ENCODE measurements at regions not wholly inside any gene's neighbourhood (a gene's known extent, or its start where the extent isn't known, plus 50 kb on each side); places are given as distances from the start of the nearest gene placed in this dataset.
"Not testable (repeated sequence)": the region's sequence is repeated elsewhere in the genome, so short reads cannot be mapped to it uniquely, and the experiment has no call there.

DNA sequence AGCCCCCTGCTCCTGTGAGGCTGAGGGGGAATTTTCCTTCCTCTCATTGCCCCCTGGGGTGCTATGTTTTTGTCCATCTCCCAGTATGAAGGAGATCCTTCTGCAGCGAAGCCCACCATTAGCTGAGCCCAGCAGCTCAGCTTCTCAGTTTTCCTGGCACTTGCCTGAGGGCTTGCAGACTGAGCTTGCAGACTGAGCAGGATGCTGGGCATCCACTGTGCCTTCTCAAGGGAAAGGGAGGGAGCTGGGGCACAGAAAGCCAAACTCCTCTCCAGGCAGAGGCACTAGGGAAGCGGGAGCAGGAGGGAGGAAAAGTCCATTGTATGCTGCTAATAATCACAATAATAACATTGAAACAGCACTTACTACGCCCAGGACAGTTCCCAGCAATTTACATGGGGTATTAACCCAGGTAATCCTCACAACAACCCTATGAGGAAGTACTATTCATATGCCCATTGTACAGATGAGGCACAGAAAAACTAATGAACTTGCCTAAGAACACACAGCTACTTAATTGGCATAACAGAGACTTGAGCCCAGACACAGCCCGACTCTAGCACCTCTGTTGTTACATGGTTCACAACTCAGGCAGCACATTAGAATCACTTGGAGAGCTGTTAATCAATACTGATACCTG is 86.9 kb upstream of the SSBP2 start:
- intact Hi-C loops (cut with DNase I) = no loop called here
- no peak for DNase-seq (ENCODE audit: low spot score)

DNA sequence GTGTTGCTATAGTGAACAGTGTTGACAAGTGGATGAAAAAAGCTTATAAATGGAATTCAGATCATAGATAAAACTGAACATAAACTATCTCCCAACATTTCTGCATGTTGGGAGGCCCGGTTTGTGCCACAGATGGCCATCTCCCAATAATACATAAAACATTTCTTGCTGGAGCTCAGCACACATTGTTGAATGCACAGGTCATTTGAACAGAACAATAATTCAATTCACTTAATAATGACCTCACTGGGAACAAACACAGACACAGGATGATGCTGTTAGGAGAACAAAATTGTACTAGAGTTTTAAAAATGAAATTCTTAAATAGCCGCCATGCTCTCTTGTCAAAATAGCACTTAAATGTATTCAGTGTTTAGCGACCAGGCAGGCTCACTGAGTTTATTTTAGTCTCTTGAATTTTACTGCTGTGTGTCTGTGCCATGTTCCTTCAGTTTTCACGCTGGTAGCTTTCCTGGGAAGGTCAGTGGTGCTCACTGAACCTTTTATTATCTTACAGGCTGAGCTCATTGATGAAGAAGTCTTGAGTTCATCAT is 85.0 kb upstream of the SSBP2 start:
- intact Hi-C loops (cut with DNase I) = no loop called here
- no peak for DNase-seq (ENCODE audit: low spot score)

GRCh38 chr5:81834021-81834660 is 83.2 kb upstream of the SSBP2 start:
- intact Hi-C loops (cut with DNase I) = no loop called here
- DNase-seq (ENCODE audit: low spot score) = no peak

DNA sequence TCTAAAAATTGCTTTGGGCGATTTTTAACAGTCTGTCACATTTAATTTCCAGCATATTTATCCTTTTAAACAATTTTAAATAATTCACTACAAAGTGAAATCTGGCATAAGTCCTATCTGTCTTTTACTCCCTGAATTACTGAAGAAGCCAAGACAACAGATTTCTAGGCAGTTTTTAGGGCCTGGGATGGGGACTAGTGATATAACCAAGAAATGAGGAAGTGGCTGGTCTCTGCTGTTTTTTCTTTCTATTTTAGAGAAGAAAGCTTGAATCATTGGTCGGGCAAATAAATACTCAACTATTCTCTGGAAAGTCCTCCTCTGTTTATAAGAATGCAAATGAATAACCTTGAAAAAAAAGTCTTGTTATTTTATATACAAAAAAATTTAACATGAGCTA is 79.7 kb upstream of the SSBP2 start:
- intact Hi-C loops (cut with DNase I) = no loop called here
- no peak for DNase-seq (ENCODE audit: low spot score)

DNA sequence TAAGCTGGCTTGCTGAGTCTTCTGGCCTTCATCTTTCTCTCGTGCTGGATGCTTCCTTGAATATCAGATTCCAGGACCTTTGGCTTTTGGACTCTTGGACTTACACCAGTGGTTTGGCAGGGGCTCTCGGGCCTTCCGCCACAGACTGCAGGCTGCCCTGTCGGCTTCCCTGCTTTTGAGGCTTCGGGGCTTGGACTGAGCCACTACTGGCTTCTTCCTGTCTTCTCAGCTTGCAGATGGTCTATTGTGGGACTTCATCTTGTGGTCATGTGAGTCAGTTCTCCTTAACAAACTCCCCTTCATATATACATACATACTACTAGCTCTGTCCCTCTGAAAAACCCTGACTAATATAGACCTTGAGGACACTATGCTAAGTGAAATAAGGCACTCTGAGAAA is 78.3 kb upstream of the SSBP2 start:
- intact Hi-C loops (cut with DNase I) = no loop called here
- DNase-seq (ENCODE audit: low spot score) = no peak

DNA sequence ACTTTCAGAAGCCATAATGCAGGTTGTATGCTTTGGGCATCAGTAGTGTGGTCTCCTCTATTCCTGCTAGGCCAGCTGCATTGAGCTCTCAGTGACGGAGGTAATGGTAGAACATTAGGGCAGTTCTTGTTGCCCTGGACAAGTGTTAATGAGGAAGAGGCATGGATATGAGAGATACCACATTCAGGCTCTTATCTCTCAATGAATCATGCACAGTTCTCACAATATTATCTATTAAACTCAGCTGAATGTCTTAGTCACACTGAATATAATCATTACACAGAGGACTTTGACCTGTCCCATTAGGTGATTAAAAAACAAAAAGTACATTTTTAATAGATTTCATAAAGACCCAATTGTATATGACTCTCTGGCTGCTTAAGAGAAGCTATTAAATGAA is 76.6 kb upstream of the SSBP2 start:
- DNase-seq (ENCODE audit: low spot score) = no peak
- intact Hi-C loops (cut with DNase I) = no loop called here

DNA sequence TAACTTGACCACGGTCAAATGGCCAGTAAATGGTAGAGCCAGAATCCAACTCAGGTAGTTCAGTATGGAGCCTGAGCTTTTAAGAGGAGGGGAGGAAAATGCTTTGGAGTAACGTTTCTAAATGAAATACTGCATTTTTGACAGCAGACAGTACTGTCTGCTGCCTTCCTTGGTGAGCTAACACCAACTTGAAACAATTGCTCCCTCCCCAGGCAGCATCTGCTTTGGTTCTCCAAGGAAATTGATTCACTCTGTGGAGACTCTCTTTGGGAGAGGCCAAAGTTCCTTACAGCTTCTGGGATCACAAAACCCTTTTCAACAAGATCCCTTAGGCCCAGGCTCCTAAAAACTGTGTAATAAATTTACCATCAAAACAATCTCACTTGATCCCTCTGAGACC is 75.2 kb upstream of the SSBP2 start:
- intact Hi-C loops (cut with DNase I) = no loop called here
- no peak for DNase-seq (ENCODE audit: low spot score)

GRCh38 chr5:81825237-81825636 is 74.3 kb upstream of the SSBP2 start:
- intact Hi-C loops (cut with DNase I) = no loop called here
- DNase-seq (ENCODE audit: low spot score) = peak; percentile 87

GRCh38 chr5:81823736-81824135 is 72.8 kb upstream of the SSBP2 start:
- DNase-seq (ENCODE audit: low spot score); intact Hi-C loops (cut with DNase I): not testable (repeated sequence)

DNA sequence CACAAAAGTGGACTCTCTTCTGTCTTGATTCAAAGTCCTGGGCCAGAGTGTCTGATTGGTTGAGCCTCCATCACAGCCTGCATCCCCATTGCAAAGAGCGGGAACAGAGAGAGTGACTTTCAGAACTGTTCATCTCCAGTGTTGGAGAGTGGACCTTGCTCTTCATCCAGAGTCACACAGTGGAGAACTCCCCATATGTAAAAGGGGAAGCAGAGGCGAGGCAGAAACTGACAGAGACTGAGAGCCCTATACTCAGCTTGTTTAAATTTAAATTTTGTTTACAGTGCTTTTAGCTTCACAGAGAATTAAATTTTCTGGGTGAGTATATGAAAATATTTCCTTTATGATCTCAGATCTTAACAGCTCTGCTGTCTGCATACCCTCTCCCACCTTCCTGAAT is 70.0 kb upstream of the SSBP2 start:
- no peak for DNase-seq (ENCODE audit: low spot score)
- intact Hi-C loops (cut with DNase I) = no loop called here

DNA sequence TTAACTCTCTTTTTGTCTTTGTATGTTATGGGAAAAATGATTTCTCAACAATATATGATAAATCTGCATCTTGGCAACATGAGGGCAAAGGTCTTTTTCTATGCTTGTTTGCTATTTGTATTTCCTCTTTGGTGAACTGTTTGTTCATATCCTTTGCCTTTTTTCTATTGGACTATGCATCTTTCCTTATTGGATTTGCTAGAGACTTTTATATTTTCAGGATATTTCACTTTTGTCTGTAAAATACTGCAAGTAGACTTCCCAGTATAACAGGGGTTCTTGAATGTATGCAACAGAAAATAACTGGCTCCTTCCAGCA is 69.4 kb upstream of the SSBP2 start:
- intact Hi-C loops (cut with DNase I) = no loop called here
- DNase-seq (ENCODE audit: low spot score) = no peak

DNA sequence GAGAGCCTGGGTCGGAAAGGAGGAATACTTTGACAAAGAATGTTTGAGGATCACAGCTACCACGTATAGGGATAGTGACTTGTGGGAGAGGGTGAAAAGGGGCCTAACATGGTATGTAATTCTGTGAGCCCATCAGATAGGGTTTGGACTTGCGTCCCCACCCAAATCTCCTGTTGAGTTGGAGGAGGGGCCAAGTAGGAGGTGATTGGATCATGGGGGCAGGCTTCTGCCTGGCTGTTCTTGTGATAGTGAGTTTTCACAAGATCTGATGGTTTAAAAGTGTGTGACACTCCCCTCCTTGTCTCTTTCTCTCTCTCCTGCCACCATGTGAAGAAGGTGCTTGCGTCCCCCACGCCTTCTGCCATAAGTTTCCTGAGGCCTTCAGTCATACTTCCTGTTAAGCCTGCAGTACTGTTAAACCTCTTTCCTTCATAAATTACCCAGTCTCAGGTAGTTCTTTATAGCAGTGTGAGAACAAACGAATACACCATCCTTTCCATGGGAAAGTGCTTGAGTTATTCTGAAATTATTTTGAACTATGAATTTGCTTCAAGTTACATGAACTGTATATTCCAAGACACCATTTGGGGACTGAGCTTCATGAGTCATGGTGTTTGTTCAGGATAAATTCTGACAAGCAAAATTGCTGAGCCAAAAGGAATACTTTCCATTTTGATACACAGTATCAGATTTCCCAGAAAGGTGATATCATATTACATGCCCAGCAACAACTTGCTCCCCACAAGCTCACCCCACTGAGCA is 68.8 kb upstream of the SSBP2 start:
- DNase-seq (ENCODE audit: low spot score) = no peak
- intact Hi-C loops (cut with DNase I) = no loop called here

GRCh38 chr5:81817980-81818379 is 67.1 kb upstream of the SSBP2 start:
- intact Hi-C loops (cut with DNase I) = no loop called here
- DNase-seq (ENCODE audit: low spot score) = no peak

DNA sequence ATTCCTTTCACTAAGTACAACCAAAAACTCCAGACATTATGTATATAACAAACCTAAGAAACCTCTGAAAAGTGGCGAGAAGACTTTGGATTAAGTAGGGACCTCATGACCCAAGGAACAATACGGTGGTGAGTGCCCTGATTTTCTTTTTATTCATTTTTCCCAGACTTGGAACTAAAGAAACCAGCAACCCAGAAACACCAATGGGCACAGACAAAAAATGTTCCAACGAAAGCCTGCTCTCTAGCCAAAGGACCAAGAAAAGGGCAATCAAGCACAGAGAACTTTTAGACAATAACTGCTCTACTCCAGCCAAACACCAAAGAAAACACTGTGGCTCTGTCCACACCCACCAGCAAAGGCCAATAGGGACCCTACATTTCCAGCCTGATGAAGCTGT is 66.2 kb upstream of the SSBP2 start:
- DNase-seq (ENCODE audit: low spot score) = no peak
- intact Hi-C loops (cut with DNase I) = no loop called here

DNA sequence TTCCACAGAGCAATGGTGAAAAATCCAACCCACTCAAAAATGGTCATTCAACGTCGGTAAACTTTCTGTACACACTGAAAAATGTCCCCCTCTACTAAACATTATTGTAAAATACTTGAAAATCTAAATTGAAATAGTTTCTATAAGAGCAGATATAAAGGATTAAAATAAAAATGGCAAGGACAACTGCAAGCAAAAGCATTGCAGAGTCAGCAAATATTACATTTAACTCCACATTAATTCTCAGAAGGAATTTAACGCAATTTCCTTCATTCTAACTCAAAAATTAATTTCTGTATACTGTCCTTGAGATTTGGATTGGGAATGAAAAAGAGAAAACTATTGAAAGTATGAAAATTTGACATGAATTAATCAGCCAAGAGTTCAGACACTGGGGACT is 64.4 kb upstream of the SSBP2 start:
- no peak for DNase-seq (ENCODE audit: low spot score)
- intact Hi-C loops (cut with DNase I) = no loop called here

- intact Hi-C loops (cut with DNase I) = no loop called here
- DNase-seq (ENCODE audit: low spot score) = no peak
Observed at GRCh38 chr5:81808106-81808505, 57.2 kb upstream of the SSBP2 start.

DNA sequence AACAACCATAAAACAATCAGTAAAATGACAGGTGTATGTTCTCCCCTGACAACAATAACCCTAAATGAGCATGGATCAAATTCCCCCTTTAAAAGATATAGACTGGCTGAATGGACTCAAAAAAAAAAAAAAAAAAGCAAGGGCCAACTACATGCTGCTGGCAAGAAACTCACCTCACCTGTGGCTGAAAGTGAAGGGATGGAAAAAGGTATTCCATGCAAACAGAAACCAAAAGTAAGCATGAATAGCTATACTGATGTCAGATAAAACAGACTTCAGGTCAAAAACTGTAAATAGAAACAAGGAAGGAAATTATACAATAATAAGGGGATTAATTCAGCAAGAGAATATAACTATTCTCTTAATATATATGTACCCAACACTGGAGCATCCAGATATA is 54.2 kb upstream of the SSBP2 start:
- intact Hi-C loops (cut with DNase I) = no loop called here
- no peak for DNase-seq (ENCODE audit: low spot score)

DNA sequence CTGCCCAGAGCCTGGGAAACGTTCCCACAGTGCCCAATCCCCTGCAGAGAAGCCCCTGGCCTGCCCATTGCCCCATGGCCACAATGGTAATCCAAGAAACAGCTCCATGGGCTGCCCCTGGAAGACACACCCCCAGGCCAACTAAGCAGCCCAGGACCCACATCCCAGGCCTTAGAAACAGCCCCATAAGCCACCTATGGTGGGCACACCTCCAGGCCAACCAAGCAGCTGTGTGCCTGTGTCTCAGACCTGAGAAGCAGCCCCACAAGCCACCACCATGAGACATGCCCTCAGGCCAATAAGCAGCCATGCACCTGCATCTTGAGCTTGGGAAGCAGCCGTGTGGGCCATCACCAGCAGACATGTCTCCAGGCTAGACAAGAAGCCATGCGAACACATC is 52.9 kb upstream of the SSBP2 start:
- intact Hi-C loops (cut with DNase I) = no loop called here
- no peak for DNase-seq (ENCODE audit: low spot score)

GRCh38 chr5:81802625-81803024 is 51.7 kb upstream of the SSBP2 start:
- intact Hi-C loops (cut with DNase I) = no loop called here
- DNase-seq (ENCODE audit: low spot score) = no peak

DNA sequence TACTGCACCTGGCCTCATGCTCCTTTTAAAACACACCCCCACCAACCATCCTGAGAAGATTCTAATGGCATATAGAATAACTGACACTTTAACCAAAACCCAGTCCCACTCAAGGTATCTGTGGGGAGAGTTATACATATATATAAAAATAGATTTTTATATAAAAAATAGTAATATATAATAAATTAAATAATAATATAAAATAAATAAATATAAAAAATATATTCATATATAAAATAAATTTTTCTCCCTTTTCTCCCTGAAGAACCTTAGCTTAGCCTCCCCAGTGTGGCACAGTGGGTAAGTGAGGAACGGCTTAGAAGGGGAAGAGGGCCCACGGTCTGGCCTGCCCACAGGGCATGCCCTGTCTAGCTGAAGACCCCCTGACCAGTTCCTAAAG is 51.1 kb upstream of the SSBP2 start:
- intact Hi-C loops (cut with DNase I) = no loop called here
- DNase-seq (ENCODE audit: low spot score) = no peak

GRCh38 chr5:81800797-81801196 is 49.9 kb upstream of the SSBP2 start:
- DNase-seq (ENCODE audit: low spot score) = no peak
- intact Hi-C loops (cut with DNase I) = no loop called here
